Smooth muscle cell (in vitro differentiated cells): ENCODE measurements at regions not wholly inside any gene's neighbourhood (a gene's known extent, or its start where the extent isn't known, plus 50 kb on each side); places are given as distances from the start of the nearest gene placed in this dataset.

Source experiments
- DNase-seq: peaks from one replicate; lab custom pipeline; 2025; ENCODE audit not compliant: unreplicated experiment; lab: John Stamatoyannopoulos, UW
- H2AFZ ChIP-seq: fragments of 200-600 bp; sonication (generic); 2 replicates; pipeline ENCODE4 v1.6.0; 2016; ENCODE audit warnings: antibody characterized with exemption, low read depth, mild to moderate bottlenecking
- H3F3A ChIP-seq: fragments of 200-600 bp; sonication (generic); 2 replicates; pipeline ENCODE4 v1.6.0; 2017; ENCODE audit warnings: antibody characterized with exemption, low read depth
- H3K27ac ChIP-seq: fragments of 200-600 bp; sonication (generic); 2 replicates; pipeline ENCODE4 v1.5.1; 2016; ENCODE audit warnings: low read depth, mild to moderate bottlenecking
- H3K27me3 ChIP-seq: fragments of 200-600 bp; sonication (generic); 2 replicates; pipeline ENCODE4 v1.6.1; 2016; ENCODE audit warnings: low read depth, mild to moderate bottlenecking
- H3K36me3 ChIP-seq: fragments of 200-600 bp; sonication (generic); 2 replicates; pipeline ENCODE4 v1.5.1; 2016; ENCODE audit warnings: low read depth
- H3K4me1 ChIP-seq: fragments of 200-600 bp; sonication (generic); 2 replicates; pipeline ENCODE4 v1.5.1; 2016; ENCODE audit warnings: low read depth
- H3K4me2 ChIP-seq: fragments of 200-600 bp; sonication (generic); 2 replicates; pipeline ENCODE4 v1.6.0; 2016; ENCODE audit warnings: mild to moderate bottlenecking
- H3K4me3 ChIP-seq: fragments of 200-600 bp; sonication (generic); 2 replicates; pipeline ENCODE4 v1.5.1; 2016; ENCODE audit warnings: mild to moderate bottlenecking
- H3K79me2 ChIP-seq: fragments of 200-600 bp; sonication (generic); 2 replicates; pipeline ENCODE4 v1.6.0; 2016; ENCODE audit warnings: low read depth, mild to moderate bottlenecking
- H3K9ac ChIP-seq: fragments of 200-600 bp; sonication (generic); 2 replicates; pipeline ENCODE4 v1.6.0; 2016; ENCODE audit warnings: low read depth
- H3K9me3 ChIP-seq: fragments of 200-600 bp; sonication (generic); replicated peaks from 2 replicates; pipeline ENCODE4 v1.5.1; 2016; ENCODE audit warnings: low read depth
- H4K20me1 ChIP-seq: fragments of 200-600 bp; sonication (generic); 2 replicates; pipeline ENCODE4 v1.6.0; 2016; ENCODE audit warnings: low read depth
- WGBS: methylation state at CpG from one replicate; pipeline ENCODE4 v1.1.7; 2016; ENCODE audit warnings: low lambda C conversion rate; 5-methylcytosine and 5-hydroxymethylcytosine counted together
- TF ChIP-seq, protein P1 (sequence below): fragments of 200-600 bp; sonication (generic); IDR thresholded peaks from 2 replicates; pipeline ENCODE4 v1.5.1; 2017; ENCODE audit warnings: borderline replicate concordance, mild to moderate bottlenecking, antibody characterized with exemption; ENCODE audit not compliant: insufficient read depth, poor library complexity, severe bottlenecking

DNA sequence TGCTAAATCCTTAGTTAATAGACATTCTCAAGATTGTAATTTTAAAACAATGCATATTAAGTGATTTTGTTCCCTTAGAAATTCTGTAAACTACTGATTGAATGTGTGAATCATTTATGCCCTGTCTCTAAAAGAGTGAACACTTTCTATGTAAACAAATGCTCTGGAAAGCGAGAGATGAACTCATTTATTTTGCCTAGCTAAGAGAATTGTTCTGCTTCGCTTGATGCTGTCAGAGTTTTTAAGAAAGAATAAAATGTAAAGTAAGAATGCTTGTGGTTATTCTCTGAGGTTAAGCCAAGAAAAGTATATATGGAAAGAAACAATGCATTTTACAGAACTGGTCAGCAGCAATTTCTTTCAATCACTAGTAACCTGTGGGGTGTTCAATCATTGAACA is 347.4 kb upstream of the NUDT12 start:
- H3K4me2 ChIP-seq = no peak overlapping the region
- no peaks in the 10 kb centered on the region for H3K79me2 ChIP-seq
- WGBS = 87% methylated on average over 2 of the region's 2 CpGs
- H4K20me1 ChIP-seq = no peaks in the 10 kb centered on the region
- no peaks in the 10 kb centered on the region for H3K36me3 ChIP-seq
- H3K27ac ChIP-seq = no peak overlapping the region
- no peak for DNase-seq
- H3K9me3 ChIP-seq = no peaks in the 10 kb centered on the region
- H3K4me1 ChIP-seq = peaks cover 5% of the 10 kb centered on the region
- no peak overlapping the region for H3K9ac ChIP-seq
- H3F3A ChIP-seq = no peaks in the 10 kb centered on the region
- TF ChIP-seq, protein P1, sequence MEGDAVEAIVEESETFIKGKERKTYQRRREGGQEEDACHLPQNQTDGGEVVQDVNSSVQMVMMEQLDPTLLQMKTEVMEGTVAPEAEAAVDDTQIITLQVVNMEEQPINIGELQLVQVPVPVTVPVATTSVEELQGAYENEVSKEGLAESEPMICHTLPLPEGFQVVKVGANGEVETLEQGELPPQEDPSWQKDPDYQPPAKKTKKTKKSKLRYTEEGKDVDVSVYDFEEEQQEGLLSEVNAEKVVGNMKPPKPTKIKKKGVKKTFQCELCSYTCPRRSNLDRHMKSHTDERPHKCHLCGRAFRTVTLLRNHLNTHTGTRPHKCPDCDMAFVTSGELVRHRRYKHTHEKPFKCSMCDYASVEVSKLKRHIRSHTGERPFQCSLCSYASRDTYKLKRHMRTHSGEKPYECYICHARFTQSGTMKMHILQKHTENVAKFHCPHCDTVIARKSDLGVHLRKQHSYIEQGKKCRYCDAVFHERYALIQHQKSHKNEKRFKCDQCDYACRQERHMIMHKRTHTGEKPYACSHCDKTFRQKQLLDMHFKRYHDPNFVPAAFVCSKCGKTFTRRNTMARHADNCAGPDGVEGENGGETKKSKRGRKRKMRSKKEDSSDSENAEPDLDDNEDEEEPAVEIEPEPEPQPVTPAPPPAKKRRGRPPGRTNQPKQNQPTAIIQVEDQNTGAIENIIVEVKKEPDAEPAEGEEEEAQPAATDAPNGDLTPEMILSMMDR = no peak
- H3K27me3 ChIP-seq = no peaks in the 10 kb centered on the region
- no peak overlapping the region for H3K4me3 ChIP-seq
- H2AFZ ChIP-seq = peak overlapping the region; percentile 22

DNA sequence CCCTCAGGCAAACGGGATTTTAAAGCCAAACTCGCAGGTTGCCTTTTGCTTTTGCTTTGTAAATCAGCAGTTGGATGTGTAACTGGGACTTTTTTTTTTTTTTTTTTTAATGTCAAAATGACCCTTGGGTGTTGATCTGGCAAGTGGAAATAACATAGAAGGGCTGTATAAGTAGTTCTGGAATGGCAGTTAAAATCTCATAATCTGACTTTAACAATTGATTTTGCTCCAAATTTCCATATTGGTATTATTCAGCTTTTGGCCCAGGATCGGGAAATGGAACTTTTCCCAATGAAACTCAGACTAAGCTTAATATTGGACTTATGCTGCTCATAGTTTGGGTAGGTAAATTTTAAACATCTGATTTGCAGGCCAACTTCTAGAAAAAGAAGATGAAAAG is 346.8 kb upstream of the NUDT12 start:
- TF ChIP-seq, protein P1 = no peak
- WGBS = 92% methylated on average over 3 of the region's 3 CpGs
- H2AFZ ChIP-seq = no peak overlapping the region
- H3K4me2 ChIP-seq = no peak overlapping the region
- no peaks in the 10 kb centered on the region for H3K79me2 ChIP-seq
- no peaks in the 10 kb centered on the region for H3F3A ChIP-seq
- H3K27ac ChIP-seq = no peak overlapping the region
- no peaks in the 10 kb centered on the region for H3K36me3 ChIP-seq
- no peak overlapping the region for H3K4me3 ChIP-seq
- no peaks in the 10 kb centered on the region for H3K27me3 ChIP-seq
- H3K9me3 ChIP-seq = no peaks in the 10 kb centered on the region
- H4K20me1 ChIP-seq = no peaks in the 10 kb centered on the region
- no peak for DNase-seq
- no peak overlapping the region for H3K9ac ChIP-seq
- peaks cover 5% of the 10 kb centered on the region for H3K4me1 ChIP-seq

DNA sequence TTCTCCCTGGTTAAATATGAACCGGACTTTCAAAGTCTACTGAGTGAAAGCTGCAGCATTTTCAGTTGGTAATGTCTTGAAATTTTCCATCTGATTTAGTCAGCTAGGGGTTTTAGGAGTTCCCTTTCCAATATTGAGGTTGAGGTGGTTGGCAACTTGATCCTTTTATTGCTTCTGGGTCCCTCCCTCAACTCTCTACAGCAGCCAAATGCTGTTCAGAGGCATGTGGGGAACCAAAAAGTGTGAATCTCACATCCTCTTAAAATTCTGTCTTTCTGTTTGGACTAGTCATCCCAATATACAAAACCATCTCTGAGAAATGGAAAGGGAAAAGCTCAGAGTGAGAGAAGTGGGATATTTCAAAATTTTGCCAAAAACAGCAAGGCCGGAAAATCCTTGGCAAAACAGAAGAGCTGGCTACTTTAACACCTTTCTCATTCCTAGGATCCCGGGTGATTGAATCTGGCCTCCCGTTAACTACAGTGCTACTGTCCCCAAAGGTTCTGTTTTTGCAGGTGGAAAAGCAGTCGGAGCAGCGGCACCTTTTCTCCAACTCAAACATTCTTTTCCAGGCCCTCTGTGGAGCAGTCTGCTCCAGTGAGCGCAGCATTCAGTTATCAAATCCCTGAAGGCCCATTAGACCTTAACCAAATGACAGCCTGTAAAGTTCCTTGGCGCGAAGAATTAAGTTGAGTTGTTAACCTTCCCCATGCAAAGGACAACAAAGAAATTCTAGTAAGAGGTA is 345.9 kb upstream of the NUDT12 start:
- no peaks in the 10 kb centered on the region for H3K9me3 ChIP-seq
- no peak overlapping the region for H3K27ac ChIP-seq
- H3F3A ChIP-seq = no peaks in the 10 kb centered on the region
- H3K27me3 ChIP-seq = no peaks in the 10 kb centered on the region
- TF ChIP-seq, protein P1 = no peak
- no peaks in the 10 kb centered on the region for H3K36me3 ChIP-seq
- peaks cover 5% of the 10 kb centered on the region for H3K4me1 ChIP-seq
- H3K79me2 ChIP-seq = no peaks in the 10 kb centered on the region
- H3K4me3 ChIP-seq = no peak overlapping the region
- H3K4me2 ChIP-seq = no peak overlapping the region
- no peak overlapping the region for H3K9ac ChIP-seq
- H2AFZ ChIP-seq = no peak overlapping the region
- no peak for DNase-seq
- no peaks in the 10 kb centered on the region for H4K20me1 ChIP-seq
- 74% methylated on average over 9 of the region's 9 CpGs for WGBS

DNA sequence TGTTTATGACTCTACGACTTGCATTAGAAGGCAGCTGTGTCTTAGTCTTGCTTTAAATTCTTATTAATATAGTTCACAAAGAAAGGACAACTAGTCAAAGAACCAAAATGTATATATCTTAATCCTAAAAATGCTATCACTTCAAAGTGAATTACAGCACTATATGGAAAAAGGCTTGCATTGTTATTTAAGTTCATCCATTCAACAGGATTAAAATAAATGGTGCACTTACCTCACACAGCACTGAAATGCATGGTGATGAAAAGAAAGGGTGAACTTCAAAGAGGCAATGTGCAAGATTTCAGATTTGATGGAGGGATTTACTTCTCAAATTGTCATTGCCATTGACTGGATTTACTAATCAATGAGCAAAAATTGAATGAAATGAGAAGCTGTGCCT is 344.4 kb upstream of the NUDT12 start:
- H3K27ac ChIP-seq = no peak overlapping the region
- H3K9me3 ChIP-seq = no peaks in the 10 kb centered on the region
- no peak overlapping the region for H2AFZ ChIP-seq
- H3K4me2 ChIP-seq = no peak overlapping the region
- no peak overlapping the region for H3K9ac ChIP-seq
- no peaks in the 10 kb centered on the region for H4K20me1 ChIP-seq
- H3K4me3 ChIP-seq = no peak overlapping the region
- TF ChIP-seq, protein P1 = no peak
- H3K36me3 ChIP-seq = no peaks in the 10 kb centered on the region
- WGBS = 43% methylated on average over 1 of the region's 1 CpG
- H3K4me1 ChIP-seq = peaks cover 5% of the 10 kb centered on the region
- no peak for DNase-seq
- H3K79me2 ChIP-seq = no peaks in the 10 kb centered on the region
- H3K27me3 ChIP-seq = no peaks in the 10 kb centered on the region
- no peaks in the 10 kb centered on the region for H3F3A ChIP-seq
